Neural progenitor cell (in vitro differentiated cells): ENCODE measurements at regions not wholly inside any gene's neighbourhood (a gene's known extent, or its start where the extent isn't known, plus 50 kb on each side); places are given as distances from the start of the nearest gene placed in this dataset.

Source experiments
- DNase-seq: peaks from one replicate; pipeline ENCODE4 v3.0.0-alpha.2; 2016; ENCODE audit warnings: low spot score
- H2AFZ ChIP-seq: fragments of 200-600 bp; sonication (generic); replicated peaks from 2 replicates; pipeline ENCODE4 v1.6.1; 2016; ENCODE audit warnings: antibody characterized with exemption
- H3F3A ChIP-seq: fragments of 200-600 bp; sonication (generic); 2 replicates; pipeline ENCODE4 v1.6.1; 2016; ENCODE audit warnings: antibody characterized with exemption, low read depth
- H3K27ac ChIP-seq: fragments of 200-600 bp; sonication (generic); 2 replicates; pipeline ENCODE4 v1.5.1; 2016; ENCODE audit warnings: mild to moderate bottlenecking
- H3K27me3 ChIP-seq: fragments of 200-600 bp; sonication (generic); 2 replicates; pipeline ENCODE4 v1.6.1; 2016; ENCODE audit warnings: mild to moderate bottlenecking, moderate library complexity
- H3K36me3 ChIP-seq: fragments of 200-600 bp; sonication (generic); 2 replicates; pipeline ENCODE4 v1.5.1; 2016
- H3K4me1 ChIP-seq: fragments of 200-600 bp; sonication (generic); 2 replicates; pipeline ENCODE4 v1.6.1; 2016; ENCODE audit warnings: mixed run types
- H3K4me2 ChIP-seq: fragments of 200-600 bp; sonication (generic); 2 replicates; pipeline ENCODE4 v1.6.1; 2016
- H3K4me3 ChIP-seq: fragments of 200-600 bp; sonication (generic); 2 replicates; pipeline ENCODE4 v1.5.1; 2016
- H3K79me2 ChIP-seq: fragments of 200-600 bp; sonication (generic); 2 replicates; pipeline ENCODE4 v1.6.1; 2016; ENCODE audit warnings: low read depth
- H3K9ac ChIP-seq: fragments of 200-600 bp; sonication (generic); 2 replicates; pipeline ENCODE4 v1.6.1; 2016
- H3K9me3 ChIP-seq: fragments of 200-600 bp; sonication (generic); 2 replicates; pipeline ENCODE4 v1.5.1; 2016; ENCODE audit warnings: low read depth
- H4K20me1 ChIP-seq: fragments of 200-600 bp; sonication (generic); 2 replicates; pipeline ENCODE4 v1.6.1; 2016; ENCODE audit warnings: low read depth
- H3K27ac Mint-ChIP-seq: 3 replicates; pipeline ENCODE4 v1.8.0; 2021; ENCODE audit warnings: mixed read lengths
- H3K27me3 Mint-ChIP-seq: 2 replicates; pipeline ENCODE4 v1.8.0; 2022; ENCODE audit warnings: low read depth, mild to moderate bottlenecking, inconsistent platforms, moderate library complexity, mixed read lengths; ENCODE audit not compliant: insufficient read depth
- H3K36me3 Mint-ChIP-seq: 3 replicates; pipeline ENCODE4 v1.8.0; 2021; ENCODE audit warnings: mixed read lengths
- H3K4me1 Mint-ChIP-seq: 3 replicates; pipeline ENCODE4 v1.8.0; 2021; ENCODE audit warnings: mixed read lengths
- H3K4me3 Mint-ChIP-seq: 3 replicates; pipeline ENCODE4 v1.8.0; 2021; ENCODE audit warnings: mild to moderate bottlenecking, moderate library complexity, mixed read lengths
- H3K9me3 Mint-ChIP-seq: 3 replicates; pipeline ENCODE4 v1.8.0; 2020; ENCODE audit warnings: mixed read lengths
- CTCF ChIP-seq: fragments of 200-600 bp; sonication (generic); IDR thresholded peaks from 2 replicates; pipeline ENCODE4 v1.5.1; 2017; ENCODE audit warnings: antibody characterized with exemption, mild to moderate bottlenecking
- EZH2 ChIP-seq: fragments of 200-600 bp; sonication (generic); IDR thresholded peaks from 2 replicates; pipeline ENCODE4 v1.6.1; 2017; ENCODE audit warnings: antibody characterized with exemption, mild to moderate bottlenecking, moderate library complexity
- EZH2phosphoT487 ChIP-seq: fragments of 200-600 bp; sonication (generic); IDR thresholded peaks from 2 replicates; pipeline ENCODE4 v1.6.1; 2017; ENCODE audit warnings: antibody characterized with exemption

GRCh38 chr5:34530637-34531036 lies 125.5 kb upstream of the RAI14 start:
- Histone ChIP-seq H3K79me2 (no peaks in the 10 kb centered on the region), H3K27ac (no peak overlapping the region), H2AFZ (no peak overlapping the region), H3F3A (no peaks in the 10 kb centered on the region), H3K4me3 (no peak overlapping the region), H3K9ac (no peak overlapping the region), H3K9me3 (no peaks in the 10 kb centered on the region), H3K27me3 (no peaks in the 10 kb centered on the region), H4K20me1 (no peaks in the 10 kb centered on the region), H3K4me1 (no peaks in the 10 kb centered on the region), H3K36me3 (no peaks in the 10 kb centered on the region), H3K4me2 (no peak overlapping the region)
- TF ChIP-seq EZH2 = no peak
- no peak for TF ChIP-seq CTCF
- TF ChIP-seq EZH2phosphoT487 = no peak
- no peaks in the 10 kb centered on the region for H3K9me3 Mint-ChIP-seq
- no peak overlapping the region for H3K27ac Mint-ChIP-seq
- H3K4me3 Mint-ChIP-seq = no peak overlapping the region
- no peak for DNase-seq
- H3K27me3 Mint-ChIP-seq = peaks cover 9% of the 10 kb centered on the region
- no peaks in the 10 kb centered on the region for H3K36me3 Mint-ChIP-seq
- no peaks in the 10 kb centered on the region for H3K4me1 Mint-ChIP-seq

- Histone ChIP-seq H3K4me2 (no peak overlapping the region), H3K9ac (no peak overlapping the region), H2AFZ (no peak overlapping the region)
Observed at GRCh38 chr5:34531751-34532360, 124.3 kb upstream of the RAI14 start.

GRCh38 chr5:34533582-34534522 lies 122.3 kb upstream of the RAI14 start:
- no peak overlapping the region for H3K27ac Mint-ChIP-seq
- H3K9me3 ChIP-seq = no peaks in the 10 kb centered on the region
- no peaks in the 10 kb centered on the region for H3K79me2 ChIP-seq
- no peak overlapping the region for H2AFZ ChIP-seq
- no peak overlapping the region for H3K4me3 Mint-ChIP-seq
- no peaks in the 10 kb centered on the region for H3K36me3 Mint-ChIP-seq
- H3K36me3 ChIP-seq = no peaks in the 10 kb centered on the region
- H3K4me3 ChIP-seq = no peak overlapping the region
- TF ChIP-seq EZH2phosphoT487 = no peak
- TF ChIP-seq EZH2 = no peak
- no peak for TF ChIP-seq CTCF
- no peaks in the 10 kb centered on the region for H3K9me3 Mint-ChIP-seq
- no peak overlapping the region for H3K9ac ChIP-seq
- H3K4me1 Mint-ChIP-seq = no peaks in the 10 kb centered on the region
- H3K27me3 ChIP-seq = no peaks in the 10 kb centered on the region
- no peaks in the 10 kb centered on the region for H3F3A ChIP-seq
- no peaks in the 10 kb centered on the region for H4K20me1 ChIP-seq
- peaks cover 8% of the 10 kb centered on the region for H3K27me3 Mint-ChIP-seq
- H3K27ac ChIP-seq = no peak overlapping the region
- no peaks in the 10 kb centered on the region for H3K4me1 ChIP-seq
- no peak for DNase-seq
- no peak overlapping the region for H3K4me2 ChIP-seq

More at GRCh38 chr5:34531751-34532360, 124.3 kb upstream of the RAI14 start:
- Mint-ChIP-seq H3K27ac (no peak overlapping the region), H3K4me3 (no peak overlapping the region), H3K27me3 (peaks cover 9% of the 10 kb centered on the region), H3K9me3 (no peaks in the 10 kb centered on the region), H3K4me1 (no peaks in the 10 kb centered on the region), H3K36me3 (no peaks in the 10 kb centered on the region)
- no peak overlapping the region for H3K27ac ChIP-seq
- H3K4me3 ChIP-seq = no peak overlapping the region
- H3K27me3 ChIP-seq = no peaks in the 10 kb centered on the region
- H3K4me1 ChIP-seq = no peaks in the 10 kb centered on the region
- H3K79me2 ChIP-seq = no peaks in the 10 kb centered on the region
- no peaks in the 10 kb centered on the region for H3K36me3 ChIP-seq
- no peaks in the 10 kb centered on the region for H3K9me3 ChIP-seq
- no peak for DNase-seq
- no peaks in the 10 kb centered on the region for H4K20me1 ChIP-seq
- no peak for TF ChIP-seq CTCF
- no peak for TF ChIP-seq EZH2phosphoT487
- no peak for TF ChIP-seq EZH2
- H3F3A ChIP-seq = no peaks in the 10 kb centered on the region
